Central memory CD8-positive, alpha-beta T cell (primary cell): ENCODE measurements at regions not wholly inside any gene's neighbourhood (a gene's known extent, or its start where the extent isn't known, plus 50 kb on each side); places are given as distances from the start of the nearest gene placed in this dataset.

Experiments
- ATAC-seq: fragments of 150-1000 bp; cut with Tn5 transposase; replicated peaks from 2 replicates; pipeline ENCODE4 v1.10.0; 2022; ENCODE audit warnings: mild to moderate bottlenecking, moderate FRiP score, moderate number of reproducible peaks; ENCODE audit not compliant: poor library complexity, severe bottlenecking; ENCODE audit errors: extremely low read depth
- DNase-seq, 2 donors: peaks; one replicate each; pipeline ENCODE4 v3.0.0; 2021; ENCODE audit warnings: low spot score in 2 of 2
- H3K27ac Mint-ChIP-seq: one replicate; pipeline ENCODE4 v1.8.0; 2022; ENCODE audit warnings: low read depth, mild to moderate bottlenecking, moderate library complexity, mixed read lengths
- H3K27me3 Mint-ChIP-seq: one replicate; pipeline ENCODE4 v1.8.0; 2022; ENCODE audit warnings: mixed read lengths
- H3K36me3 Mint-ChIP-seq: one replicate; pipeline ENCODE4 v1.8.0; 2022; ENCODE audit warnings: mild to moderate bottlenecking, moderate library complexity, mixed read lengths; ENCODE audit not compliant: insufficient read depth
- H3K4me1 Mint-ChIP-seq: one replicate; pipeline ENCODE4 v1.8.0; 2022; ENCODE audit warnings: mixed read lengths
- H3K4me3 Mint-ChIP-seq: one replicate; pipeline ENCODE4 v1.8.0; 2022; ENCODE audit warnings: mild to moderate bottlenecking, moderate library complexity, mixed read lengths
- H3K9me3 Mint-ChIP-seq: one replicate; pipeline ENCODE4 v1.8.0; 2022; ENCODE audit warnings: mixed read lengths

- Mint-ChIP-seq H3K36me3 (no peaks in the 10 kb centered on the region), H3K27ac (no peak overlapping the region), H3K4me1 (no peaks in the 10 kb centered on the region), H3K27me3 (peaks cover 59% of the 10 kb centered on the region), H3K9me3 (no peaks in the 10 kb centered on the region), H3K4me3 (no peak overlapping the region)
- DNase-seq (no peak), ATAC-seq (no peak)
Observed at GRCh38 chr2:30030361-30030760, 109.0 kb upstream of the ALK start.

- H3K9me3 Mint-ChIP-seq = no peaks in the 10 kb centered on the region
- no peak overlapping the region for H3K27ac Mint-ChIP-seq
- no peak for ATAC-seq
- no peak for DNase-seq
- H3K27me3 Mint-ChIP-seq = peaks cover 65% of the 10 kb centered on the region
- H3K4me1 Mint-ChIP-seq = no peaks in the 10 kb centered on the region
- no peaks in the 10 kb centered on the region for H3K36me3 Mint-ChIP-seq
- H3K4me3 Mint-ChIP-seq = no peak overlapping the region
Observed at GRCh38 chr2:30031184-30031583, 109.8 kb upstream of the ALK start.

DNA sequence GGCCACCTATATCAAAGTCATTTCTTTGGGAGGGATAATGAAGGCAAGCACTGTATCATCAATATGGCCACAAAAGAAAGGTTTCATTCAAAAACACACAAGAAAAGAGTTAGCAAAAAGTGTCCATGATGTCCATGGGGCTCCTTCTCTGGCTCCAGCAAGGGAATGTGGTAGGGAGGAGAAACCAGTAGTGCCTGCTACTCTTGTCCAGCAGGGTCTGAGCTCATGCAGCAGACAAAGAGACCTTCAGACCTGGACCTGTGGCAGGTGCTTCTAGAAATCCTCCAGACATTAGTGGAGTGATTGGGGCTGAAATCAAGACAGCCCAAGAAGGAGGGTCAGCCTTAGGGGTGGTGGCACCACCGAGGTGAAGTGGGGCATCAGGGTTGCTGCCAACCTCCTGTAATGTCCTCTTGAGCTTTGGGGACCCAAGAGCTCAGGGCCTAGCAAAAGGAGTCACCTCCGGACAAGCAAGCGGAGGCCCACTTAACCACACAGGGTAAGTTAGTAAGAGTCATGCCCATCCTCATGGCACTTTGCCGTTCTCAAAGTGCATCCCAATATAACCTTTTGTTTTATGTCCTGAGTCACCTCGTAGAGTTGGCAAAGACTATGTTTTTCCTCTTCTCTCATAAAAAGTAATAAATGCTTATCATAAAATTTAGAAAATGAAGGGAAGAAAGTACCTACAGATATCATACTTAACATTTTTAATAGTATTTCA, 112.6 kb upstream of the YPEL5 start:
- Mint-ChIP-seq H3K27me3 (peaks cover 74% of the 10 kb centered on the region), H3K36me3 (no peaks in the 10 kb centered on the region), H3K4me3 (no peak overlapping the region), H3K9me3 (no peaks in the 10 kb centered on the region), H3K27ac (no peak overlapping the region), H3K4me1 (no peaks in the 10 kb centered on the region)
- ATAC-seq (no peak), DNase-seq (no peak)

DNA sequence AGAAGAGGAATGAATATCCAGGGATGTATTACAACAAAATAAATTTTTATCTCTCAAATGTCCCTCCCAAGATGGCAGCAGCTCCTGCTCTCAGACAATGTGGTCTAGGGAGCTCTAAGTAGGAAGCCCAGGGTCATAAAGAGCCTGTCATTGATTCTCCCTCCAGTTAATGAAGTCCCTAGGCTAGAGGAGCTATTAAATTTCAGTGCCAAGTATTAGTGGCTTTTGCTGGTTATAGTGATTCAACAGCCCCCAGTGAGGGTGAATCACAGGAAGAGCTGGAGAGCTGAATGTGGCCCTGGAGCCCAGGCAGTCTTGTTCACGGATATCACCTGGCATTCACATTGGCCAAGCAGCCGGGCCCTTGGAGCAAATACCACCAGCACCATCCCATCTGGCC, 109.8 kb upstream of the YPEL5 start:
- Mint-ChIP-seq H3K9me3 (no peaks in the 10 kb centered on the region), H3K36me3 (no peaks in the 10 kb centered on the region), H3K4me1 (no peaks in the 10 kb centered on the region), H3K4me3 (no peak overlapping the region), H3K27ac (no peak overlapping the region), H3K27me3 (peaks cover 56% of the 10 kb centered on the region)
- DNase-seq (no peak), ATAC-seq (no peak)

DNA sequence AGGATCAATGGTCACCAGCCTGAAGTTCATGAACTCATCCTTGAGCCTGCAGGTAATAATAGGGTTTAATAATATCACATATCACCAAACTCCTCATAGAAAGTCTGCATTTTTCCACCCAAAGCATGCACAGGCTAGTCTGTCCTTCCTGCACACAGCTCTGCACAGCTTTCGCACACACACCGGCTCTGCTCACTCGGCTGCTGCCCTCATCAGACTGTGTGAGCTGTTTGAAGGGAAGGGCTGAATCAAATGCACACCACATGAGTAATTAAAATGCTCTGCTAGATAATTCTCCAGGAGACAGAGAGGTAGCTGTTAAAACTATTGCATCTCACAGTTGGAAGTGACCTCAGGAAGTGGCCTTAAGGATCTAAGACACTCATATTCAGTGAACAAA, 108.4 kb upstream of the YPEL5 start:
- DNase-seq (no peak), ATAC-seq (no peak)
- Mint-ChIP-seq H3K4me1 (no peaks in the 10 kb centered on the region), H3K4me3 (no peak overlapping the region), H3K9me3 (no peaks in the 10 kb centered on the region), H3K27me3 (peaks cover 64% of the 10 kb centered on the region), H3K27ac (no peak overlapping the region), H3K36me3 (no peaks in the 10 kb centered on the region)

- ATAC-seq (no peak), DNase-seq (no peak)
- no peak overlapping the region for H3K27ac Mint-ChIP-seq
- H3K36me3 Mint-ChIP-seq = no peaks in the 10 kb centered on the region
- H3K9me3 Mint-ChIP-seq = no peaks in the 10 kb centered on the region
- H3K27me3 Mint-ChIP-seq = peaks cover 64% of the 10 kb centered on the region
- no peak overlapping the region for H3K4me3 Mint-ChIP-seq
- H3K4me1 Mint-ChIP-seq = no peaks in the 10 kb centered on the region
Observed at GRCh38 chr2:30039101-30039500, 107.7 kb upstream of the YPEL5 start.

DNA sequence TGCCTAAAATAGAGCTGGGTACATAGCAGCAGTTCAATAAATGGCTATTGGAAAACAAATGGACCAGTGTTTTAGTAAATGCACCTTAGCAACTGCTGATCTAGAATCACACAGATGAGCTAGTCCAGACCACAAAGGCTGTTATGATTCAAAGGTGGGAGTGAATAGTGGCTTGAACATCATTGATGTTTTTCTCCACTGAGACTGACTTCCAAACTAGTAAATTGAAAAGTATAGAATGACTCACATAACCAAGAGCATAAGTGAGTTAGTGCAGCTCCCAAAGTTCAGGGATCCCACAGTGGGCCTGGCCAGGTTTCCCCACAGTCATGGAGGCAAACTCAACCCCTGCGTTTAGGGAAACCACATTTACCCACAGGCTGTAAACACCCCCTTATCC, 106.7 kb upstream of the YPEL5 start:
- no peak for ATAC-seq

GRCh38 chr2:30041884-30042283, 104.9 kb upstream of the YPEL5 start:
- H3K27me3 Mint-ChIP-seq = peaks cover 67% of the 10 kb centered on the region
- H3K4me3 Mint-ChIP-seq = no peak overlapping the region
- DNase-seq (no peak), ATAC-seq (no peak)
- no peaks in the 10 kb centered on the region for H3K36me3 Mint-ChIP-seq
- no peaks in the 10 kb centered on the region for H3K9me3 Mint-ChIP-seq
- no peak overlapping the region for H3K27ac Mint-ChIP-seq
- H3K4me1 Mint-ChIP-seq = no peaks in the 10 kb centered on the region

More for the DNA sequence above, 106.7 kb upstream of the YPEL5 start:
- no peaks in the 10 kb centered on the region for H3K9me3 Mint-ChIP-seq
- no peak overlapping the region for H3K4me3 Mint-ChIP-seq
- H3K36me3 Mint-ChIP-seq = no peaks in the 10 kb centered on the region
- H3K27me3 Mint-ChIP-seq = peaks cover 64% of the 10 kb centered on the region
- no peaks in the 10 kb centered on the region for H3K4me1 Mint-ChIP-seq
- H3K27ac Mint-ChIP-seq = no peak overlapping the region
- DNase-seq = no peak

DNA sequence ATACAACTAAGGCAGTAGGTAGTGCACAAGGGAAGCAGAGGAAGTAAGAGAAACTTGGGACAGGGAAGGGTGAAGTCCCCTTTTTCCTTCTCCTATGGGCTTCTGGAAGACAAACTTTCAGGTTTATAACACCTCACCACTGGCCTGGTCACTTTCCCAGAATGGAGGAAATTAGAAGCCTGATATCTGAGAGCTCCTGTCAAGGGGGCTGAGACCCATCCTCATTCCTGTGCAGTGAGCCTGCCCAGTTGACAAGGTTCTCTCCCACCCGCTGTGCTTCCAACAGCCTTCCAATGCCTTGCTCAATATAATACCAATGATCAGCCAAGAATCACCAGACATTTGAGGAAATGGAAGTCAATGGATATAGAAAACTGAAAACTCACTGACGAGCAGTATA, 100.4 kb upstream of the YPEL5 start:
- H3K9me3 Mint-ChIP-seq = no peaks in the 10 kb centered on the region
- H3K4me1 Mint-ChIP-seq = no peaks in the 10 kb centered on the region
- H3K36me3 Mint-ChIP-seq = no peaks in the 10 kb centered on the region
- no peak overlapping the region for H3K27ac Mint-ChIP-seq
- peaks cover 84% of the 10 kb centered on the region for H3K27me3 Mint-ChIP-seq
- ATAC-seq (no peak), DNase-seq (no peak)
- no peak overlapping the region for H3K4me3 Mint-ChIP-seq

GRCh38 chr2:30046979-30047378, 99.8 kb upstream of the YPEL5 start:
- no peak overlapping the region for H3K4me3 Mint-ChIP-seq
- no peaks in the 10 kb centered on the region for H3K4me1 Mint-ChIP-seq
- ATAC-seq (no peak), DNase-seq (no peak)
- no peak overlapping the region for H3K27ac Mint-ChIP-seq
- peaks cover 84% of the 10 kb centered on the region for H3K27me3 Mint-ChIP-seq
- no peaks in the 10 kb centered on the region for H3K9me3 Mint-ChIP-seq
- H3K36me3 Mint-ChIP-seq = no peaks in the 10 kb centered on the region

DNA sequence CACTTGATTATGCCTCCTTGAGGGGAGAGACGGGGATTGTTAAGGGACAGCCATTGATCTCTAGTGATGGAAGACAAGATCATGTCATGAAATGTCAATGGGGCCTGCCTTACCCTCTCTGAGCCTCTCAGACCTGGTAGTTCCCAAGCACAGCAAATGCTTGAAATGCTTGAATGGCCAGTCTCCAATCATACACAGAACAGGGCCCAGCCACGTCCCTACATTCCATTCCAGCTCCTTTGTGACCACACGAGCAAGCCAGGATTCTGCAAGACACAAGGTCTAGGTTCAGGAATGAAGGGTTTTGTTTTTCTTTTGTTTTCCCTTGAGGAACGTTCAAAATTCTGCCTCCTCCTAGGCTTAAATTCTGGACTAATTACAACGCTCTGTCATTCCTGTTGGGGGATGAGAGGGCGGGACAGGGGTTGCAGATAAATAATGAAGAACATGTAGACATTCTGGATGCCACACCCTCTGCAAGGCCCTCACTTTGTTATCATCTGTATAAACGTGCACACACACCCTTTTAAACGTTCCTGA, 98.1 kb upstream of the YPEL5 start:
- DNase-seq (no peak), ATAC-seq (no peak)
- H3K4me1 Mint-ChIP-seq = no peaks in the 10 kb centered on the region
- peaks cover 85% of the 10 kb centered on the region for H3K27me3 Mint-ChIP-seq
- no peaks in the 10 kb centered on the region for H3K36me3 Mint-ChIP-seq
- no peak overlapping the region for H3K4me3 Mint-ChIP-seq
- H3K27ac Mint-ChIP-seq = no peak overlapping the region
- no peaks in the 10 kb centered on the region for H3K9me3 Mint-ChIP-seq

GRCh38 chr2:30055548-30055947, 91.3 kb upstream of the YPEL5 start:
- Mint-ChIP-seq H3K4me3 (no peak overlapping the region), H3K36me3 (no peaks in the 10 kb centered on the region), H3K27ac (no peak overlapping the region), H3K9me3 (no peaks in the 10 kb centered on the region), H3K4me1 (no peaks in the 10 kb centered on the region), H3K27me3 (peaks cover 51% of the 10 kb centered on the region)
- no peak for DNase-seq
- ATAC-seq = no peak

GRCh38 chr2:30060562-30060961, 86.2 kb upstream of the YPEL5 start:
- Mint-ChIP-seq H3K4me3 (no peak overlapping the region), H3K36me3 (no peaks in the 10 kb centered on the region), H3K27me3 (peaks cover 73% of the 10 kb centered on the region), H3K4me1 (no peaks in the 10 kb centered on the region), H3K9me3 (peaks cover 21% of the 10 kb centered on the region), H3K27ac (no peak overlapping the region)
- DNase-seq = no peak
- no peak for ATAC-seq
